ENCODE measurements at regions not wholly inside any gene's neighbourhood (a gene's known extent, or its start where the extent isn't known, plus 50 kb on each side); places are given as distances from the start of the nearest gene placed in this dataset.
"Not testable (repeated sequence)": the region's sequence is repeated elsewhere in the genome, so short reads cannot be mapped to it uniquely, and the experiment has no call there.

- Histone ChIP-seq H3K4me3 (ENCODE audit: low read length) (no peak overlapping the region), H3K36me3 (ENCODE audit: control insufficient read depth, insufficient read depth, low read length) (no peaks in the 10 kb centered on the region), H3K27ac (ENCODE audit: low read depth, low read length) (no peak overlapping the region), H3K4me1 (ENCODE audit: control insufficient read depth, insufficient read depth, low read length) (no peaks in the 10 kb centered on the region), H3K27me3 (ENCODE audit: control insufficient read depth, insufficient read depth, low read length) (no peaks in the 10 kb centered on the region), H3K9ac (ENCODE audit: low read length) (no peak overlapping the region)
Observed at GRCh38 chr15:29518442-29518841, 248.8 kb upstream of the NSMCE3 start.

GRCh38 chr15:29517829-29518228 lies 248.2 kb upstream of the NSMCE3 start:
- Histone ChIP-seq H3K4me1 (ENCODE audit: control insufficient read depth, insufficient read depth, low read length) (no peaks in the 10 kb centered on the region), H3K36me3 (ENCODE audit: control insufficient read depth, insufficient read depth, low read length) (no peaks in the 10 kb centered on the region), H3K27ac (ENCODE audit: low read depth, low read length) (no peak overlapping the region), H3K9ac (ENCODE audit: low read length) (no peak overlapping the region), H3K27me3 (ENCODE audit: control insufficient read depth, insufficient read depth, low read length) (no peaks in the 10 kb centered on the region), H3K4me3 (ENCODE audit: low read length) (no peak overlapping the region)

DNA sequence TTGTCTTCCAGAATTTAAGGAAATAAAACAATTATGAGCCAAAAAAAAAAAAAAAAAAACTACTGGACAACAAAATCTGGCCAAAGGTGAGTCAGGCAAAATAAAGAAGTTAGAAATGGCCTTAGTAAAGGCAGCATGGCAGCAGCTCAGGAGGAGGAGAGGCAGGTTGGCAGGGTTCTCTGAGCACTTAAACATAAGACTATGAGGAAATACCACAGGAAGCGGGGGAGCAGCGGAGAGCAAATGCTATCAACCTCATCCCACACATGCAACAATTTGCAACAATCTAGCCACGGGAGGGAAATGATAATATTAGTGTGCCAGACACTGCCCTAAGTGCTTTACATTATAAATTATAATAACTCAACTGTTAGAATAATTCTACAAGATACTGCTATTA lies 247.3 kb upstream of the NSMCE3 start:
- H3K36me3 ChIP-seq (ENCODE audit: control insufficient read depth, insufficient read depth, low read length), result no peaks in the 10 kb centered on the region
- no peak overlapping the region for H3K27ac ChIP-seq (ENCODE audit: low read depth, low read length)
- H3K4me1 ChIP-seq (ENCODE audit: control insufficient read depth, insufficient read depth, low read length), result no peaks in the 10 kb centered on the region
- no peak overlapping the region for H3K4me3 ChIP-seq (ENCODE audit: low read length)
- H3K27me3 ChIP-seq (ENCODE audit: control insufficient read depth, insufficient read depth, low read length), result no peaks in the 10 kb centered on the region
- H3K9ac ChIP-seq (ENCODE audit: low read length), result no peak overlapping the region

- Histone ChIP-seq H3K36me3 (ENCODE audit: control insufficient read depth, insufficient read depth, low read length) (no peaks in the 10 kb centered on the region), H3K27me3 (ENCODE audit: control insufficient read depth, insufficient read depth, low read length) (no peaks in the 10 kb centered on the region), H3K4me3 (ENCODE audit: low read length) (no peak overlapping the region), H3K27ac (ENCODE audit: low read depth, low read length) (no peak overlapping the region), H3K4me1 (ENCODE audit: control insufficient read depth, insufficient read depth, low read length) (no peaks in the 10 kb centered on the region), H3K9ac (ENCODE audit: low read length) (no peak overlapping the region)
Observed at GRCh38 chr15:29514926-29515325, 245.3 kb upstream of the NSMCE3 start.

DNA sequence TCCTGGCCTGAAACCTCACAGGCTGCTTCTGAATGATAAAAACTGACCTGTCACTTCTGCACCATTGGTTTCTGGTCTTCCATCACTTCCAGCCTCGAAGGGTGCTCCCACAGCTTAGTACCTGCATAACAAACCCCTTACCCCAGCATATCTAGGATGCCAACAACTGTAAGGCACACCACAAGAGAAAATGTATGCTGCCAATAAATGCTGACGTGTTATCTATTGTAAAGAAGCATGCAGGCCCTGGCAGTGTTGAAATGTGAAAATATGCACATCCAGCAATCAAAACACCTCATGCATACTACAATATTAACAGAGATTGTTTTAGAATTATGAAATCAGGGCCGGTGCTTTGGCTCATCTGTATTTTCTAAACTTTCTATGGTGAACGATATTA lies 242.0 kb upstream of the NSMCE3 start:
- Histone ChIP-seq H3K36me3 (ENCODE audit: control insufficient read depth, insufficient read depth, low read length) (no peaks in the 10 kb centered on the region), H3K9ac (ENCODE audit: low read length) (no peak overlapping the region), H3K27me3 (ENCODE audit: control insufficient read depth, insufficient read depth, low read length) (no peaks in the 10 kb centered on the region), H3K4me3 (ENCODE audit: low read length) (no peak overlapping the region), H3K4me1 (ENCODE audit: control insufficient read depth, insufficient read depth, low read length) (no peaks in the 10 kb centered on the region), H3K27ac (ENCODE audit: low read depth, low read length) (no peak overlapping the region)

GRCh38 chr15:29505535-29505934 lies 235.9 kb upstream of the NSMCE3 start:
- not testable (repeated sequence) for H3K27me3 ChIP-seq (ENCODE audit: control insufficient read depth, insufficient read depth, low read length); H3K4me1 ChIP-seq (ENCODE audit: control insufficient read depth, insufficient read depth, low read length); H3K36me3 ChIP-seq (ENCODE audit: control insufficient read depth, insufficient read depth, low read length)

DNA sequence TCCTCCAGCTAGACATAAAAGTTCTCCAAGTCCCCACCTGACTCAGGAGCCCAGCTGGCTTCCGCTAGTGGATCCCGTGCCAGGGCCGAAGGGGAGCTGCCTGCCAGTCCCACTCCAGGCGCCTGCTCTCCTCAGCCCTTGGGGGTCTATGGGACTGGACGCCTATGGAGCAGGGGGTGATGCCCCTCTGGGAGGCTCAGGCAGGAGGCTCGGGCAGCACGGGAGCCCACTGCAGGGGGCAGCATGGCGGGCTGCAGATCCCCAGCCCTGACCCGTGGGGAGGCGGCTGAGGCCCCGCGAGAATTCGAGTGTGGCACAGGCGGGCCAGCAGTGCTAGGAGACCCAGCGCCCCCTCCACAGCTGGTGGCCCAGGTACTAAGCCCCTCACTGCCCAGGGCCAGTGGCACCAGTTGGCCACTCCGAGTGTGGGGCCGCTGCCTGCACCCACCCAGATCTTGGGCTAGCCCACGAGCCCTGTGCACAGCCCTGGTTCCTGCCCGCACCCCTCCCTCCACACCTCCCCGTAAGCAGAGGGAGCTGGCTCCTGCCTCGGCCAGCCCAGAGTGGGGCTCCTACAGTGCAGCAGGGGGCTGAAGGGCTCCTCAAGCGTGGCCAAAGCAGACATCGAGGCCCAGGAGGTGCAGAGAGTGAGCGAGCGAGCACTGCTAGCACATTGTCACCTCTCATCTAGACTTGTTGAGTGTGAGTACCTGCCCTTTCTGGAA lies 221.3 kb upstream of the NSMCE3 start:
- no peaks in the 10 kb centered on the region for H3K4me1 ChIP-seq (ENCODE audit: control insufficient read depth, insufficient read depth, low read length)
- H3K27me3 ChIP-seq (ENCODE audit: control insufficient read depth, insufficient read depth, low read length), result no peaks in the 10 kb centered on the region

More at GRCh38 chr15:29505535-29505934, 235.9 kb upstream of the NSMCE3 start:
- not testable (repeated sequence) for H3K4me3 ChIP-seq (ENCODE audit: low read length); H3K27ac ChIP-seq (ENCODE audit: low read depth, low read length); H3K9ac ChIP-seq (ENCODE audit: low read length)

DNA sequence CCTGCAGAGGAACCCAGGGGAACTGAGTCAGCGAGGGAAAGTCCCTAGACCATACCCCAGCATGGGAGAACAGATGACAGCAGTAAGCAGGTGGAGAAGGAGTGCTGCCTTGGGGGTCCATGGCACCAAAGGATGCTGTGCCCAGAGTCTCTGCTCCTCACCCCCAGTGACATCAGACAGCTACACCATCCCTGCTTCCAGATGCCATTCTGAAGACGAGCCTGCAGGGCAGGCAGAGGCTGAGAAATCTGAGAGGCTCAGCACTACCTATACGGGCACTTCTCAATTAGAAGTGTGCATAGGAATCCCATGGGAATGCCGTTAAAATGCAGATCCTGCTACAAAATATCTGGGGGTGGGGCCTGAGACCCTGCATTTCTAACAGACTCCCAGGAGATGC lies 211.3 kb upstream of the NSMCE3 start:
- H3K36me3 ChIP-seq (ENCODE audit: control insufficient read depth, insufficient read depth, low read length), result no peaks in the 10 kb centered on the region
- H3K4me3 ChIP-seq (ENCODE audit: low read length), result no peak overlapping the region
- H3K4me1 ChIP-seq (ENCODE audit: control insufficient read depth, insufficient read depth, low read length), result peaks cover 3% of the 10 kb centered on the region
- no peaks in the 10 kb centered on the region for H3K27me3 ChIP-seq (ENCODE audit: control insufficient read depth, insufficient read depth, low read length)
- H3K9ac ChIP-seq (ENCODE audit: low read length), result no peak overlapping the region
- H3K27ac ChIP-seq (ENCODE audit: low read depth, low read length), result no peak overlapping the region

More for the DNA sequence above, 221.3 kb upstream of the NSMCE3 start:
- H3K4me3 ChIP-seq (ENCODE audit: low read length), result no peak overlapping the region
- H3K27ac ChIP-seq (ENCODE audit: low read depth, low read length), result no peak overlapping the region
- H3K36me3 ChIP-seq (ENCODE audit: control insufficient read depth, insufficient read depth, low read length), result no peaks in the 10 kb centered on the region
- H3K9ac ChIP-seq (ENCODE audit: low read length), result no peak overlapping the region

DNA sequence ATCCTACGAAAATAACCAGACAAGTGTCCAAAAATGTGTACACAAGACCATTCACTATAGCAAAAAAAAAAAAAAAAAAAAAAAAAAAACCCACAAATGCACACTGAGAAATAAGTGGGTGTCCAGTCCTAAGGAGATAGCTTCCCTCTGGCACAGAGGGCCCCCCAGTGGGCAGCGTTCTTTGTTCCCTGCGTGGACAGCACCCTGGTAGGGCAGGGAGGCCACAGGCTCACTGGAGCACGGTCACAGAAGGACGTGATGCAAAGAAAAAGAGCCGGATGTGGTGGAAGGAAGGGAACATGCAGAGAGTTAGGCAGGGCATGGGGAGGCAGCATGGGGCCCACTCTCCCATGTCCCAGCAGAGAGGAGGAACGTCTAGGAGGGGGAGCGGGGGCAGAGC lies 210.7 kb upstream of the NSMCE3 start:
- Histone ChIP-seq H3K9ac (ENCODE audit: low read length) (no peak overlapping the region), H3K27ac (ENCODE audit: low read depth, low read length) (no peak overlapping the region), H3K27me3 (ENCODE audit: control insufficient read depth, insufficient read depth, low read length) (no peaks in the 10 kb centered on the region), H3K4me3 (ENCODE audit: low read length) (no peak overlapping the region), H3K36me3 (ENCODE audit: control insufficient read depth, insufficient read depth, low read length) (no peaks in the 10 kb centered on the region), H3K4me1 (ENCODE audit: control insufficient read depth, insufficient read depth, low read length) (peaks cover 3% of the 10 kb centered on the region)

GRCh38 chr15:29477256-29477655 lies 207.6 kb upstream of the NSMCE3 start:
- Histone ChIP-seq H3K4me1 (ENCODE audit: control insufficient read depth, insufficient read depth, low read length) (no peaks in the 10 kb centered on the region), H3K27ac (ENCODE audit: low read depth, low read length) (no peak overlapping the region), H3K9ac (ENCODE audit: low read length) (no peak overlapping the region), H3K27me3 (ENCODE audit: control insufficient read depth, insufficient read depth, low read length) (no peaks in the 10 kb centered on the region), H3K4me3 (ENCODE audit: low read length) (no peak overlapping the region), H3K36me3 (ENCODE audit: control insufficient read depth, insufficient read depth, low read length) (no peaks in the 10 kb centered on the region)

- Histone ChIP-seq H3K9ac (ENCODE audit: low read length) (no peak overlapping the region), H3K27ac (ENCODE audit: low read depth, low read length) (no peak overlapping the region), H3K27me3 (ENCODE audit: control insufficient read depth, insufficient read depth, low read length) (no peaks in the 10 kb centered on the region), H3K4me3 (ENCODE audit: low read length) (no peak overlapping the region), H3K4me1 (ENCODE audit: control insufficient read depth, insufficient read depth, low read length) (no peaks in the 10 kb centered on the region), H3K36me3 (ENCODE audit: control insufficient read depth, insufficient read depth, low read length) (no peaks in the 10 kb centered on the region)
Observed at GRCh38 chr15:29476503-29477080, 207.0 kb upstream of the NSMCE3 start.

- Histone ChIP-seq H3K9ac (ENCODE audit: low read length) (no peak overlapping the region), H3K27me3 (ENCODE audit: control insufficient read depth, insufficient read depth, low read length) (no peaks in the 10 kb centered on the region), H3K27ac (ENCODE audit: low read depth, low read length) (no peak overlapping the region), H3K4me1 (ENCODE audit: control insufficient read depth, insufficient read depth, low read length) (no peaks in the 10 kb centered on the region), H3K36me3 (ENCODE audit: control insufficient read depth, insufficient read depth, low read length) (no peaks in the 10 kb centered on the region), H3K4me3 (ENCODE audit: low read length) (no peak overlapping the region)
Observed at GRCh38 chr15:29475096-29475495, 205.5 kb upstream of the NSMCE3 start.

- H3K4me3 ChIP-seq (ENCODE audit: low read length), result no peak overlapping the region
- no peaks in the 10 kb centered on the region for H3K27me3 ChIP-seq (ENCODE audit: control insufficient read depth, insufficient read depth, low read length)
- no peaks in the 10 kb centered on the region for H3K4me1 ChIP-seq (ENCODE audit: control insufficient read depth, insufficient read depth, low read length)
- no peak overlapping the region for H3K27ac ChIP-seq (ENCODE audit: low read depth, low read length)
- no peaks in the 10 kb centered on the region for H3K36me3 ChIP-seq (ENCODE audit: control insufficient read depth, insufficient read depth, low read length)
- no peak overlapping the region for H3K9ac ChIP-seq (ENCODE audit: low read length)
Observed at GRCh38 chr15:29473621-29474105, 204.0 kb upstream of the NSMCE3 start.

All from rectal smooth muscle tissue (tissue), 1 donor.